Endothelial cell of umbilical vein (primary cell): ENCODE measurements at regions not wholly inside any gene's neighbourhood (a gene's known extent, or its start where the extent isn't known, plus 50 kb on each side); places are given as distances from the start of the nearest gene placed in this dataset.

ENCODE experiments used
- BruUV-seq: library from RNA; stranded (reverse); fragments of 400-500 nt; replicated peaks from 2 replicates; lab custom pipeline; 2021; lab: Mats Ljungman, UMichigan
- CTCF ChIA-PET: fragments of 300-600, 350-600 bp; sonication (Branson Sonifier 250); formaldehyde crosslinking; loops from one replicate; lab custom pipeline; 2021; ENCODE audit warnings: antibody characterized with exemption, inconsistent platforms; lab: Charles Lee
- POLR2A ChIA-PET: fragments of 300-600, 350-600 bp; sonication (Branson Sonifier 250); formaldehyde crosslinking; loops from one replicate; lab custom pipeline; 2021; ENCODE audit warnings: antibody characterized with exemption, inconsistent platforms; lab: Charles Lee
- DNase-seq: peaks from one replicate; pipeline ENCODE4 v3.0.0-alpha.2; 2011; ENCODE audit warnings: low read depth, low spot score
- FAIRE-seq: peaks from 2 replicates; lab custom pipeline; 2011; peaks lifted over from hg19 to GRCh38; lab: Jason Lieb, UNC
- H2AFZ ChIP-seq: 2 replicates; pipeline ENCODE4 v1.6.0; 2012; ENCODE audit warnings: low read depth, low read length, control low read depth, inconsistent platforms
- H3K27ac ChIP-seq: 2 replicates; pipeline ENCODE4 v1.5.1; 2011; ENCODE audit warnings: low read depth, mild to moderate bottlenecking, control low read depth, low read length, moderate library complexity; ENCODE audit not compliant: insufficient read depth
- H3K27me3 ChIP-seq, 2 experiments: 2 replicates each; pipeline versions ENCODE4 v1.6.0 to v1.6.1; 2011; ENCODE audit warnings: low read length in 2 of 2, mixed read lengths in 1 of 2; ENCODE audit not compliant: control insufficient read depth in 2 of 2, insufficient read depth in 2 of 2
- H3K36me3 ChIP-seq, 2 experiments: 2 replicates in 1 of 2; 3 replicates in 1 of 2; pipeline ENCODE4 v1.5.1; 2011; ENCODE audit warnings: low read length in 2 of 2, mild to moderate bottlenecking in 1 of 2, moderate library complexity in 1 of 2; ENCODE audit not compliant: control insufficient read depth in 2 of 2, insufficient read depth in 2 of 2; ENCODE audit errors: extremely low read depth in 1 of 2
- H3K4me1 ChIP-seq: 3 replicates; pipeline ENCODE4 v1.5.1; 2011; ENCODE audit warnings: mild to moderate bottlenecking, low read length; ENCODE audit not compliant: control insufficient read depth, insufficient read depth; ENCODE audit errors: extremely low read depth
- H3K4me2 ChIP-seq: 2 replicates; pipeline ENCODE4 v1.6.1; 2011; ENCODE audit warnings: low read length, control low read depth, mixed read lengths; ENCODE audit not compliant: insufficient read depth
- H3K4me3 ChIP-seq, 3 experiments: fragments of 200-600 bp in 1 of 3; sonication (generic), shearing (Covaris generic) in 1 of 3; replicated peaks in 1 of 3; 2 replicates each; pipeline ENCODE4 v1.5.1; 2011 to 2016; ENCODE audit warnings: control low read depth in 3 of 3, low read length in 3 of 3, mild to moderate bottlenecking in 2 of 3, inconsistent platforms in 1 of 3, low read depth in 1 of 3, moderate library complexity in 1 of 3; ENCODE audit not compliant: insufficient read depth in 1 of 3
- H3K79me2 ChIP-seq: 2 replicates; pipeline ENCODE4 v1.6.0; 2012; ENCODE audit warnings: low read length, inconsistent platforms; ENCODE audit not compliant: control insufficient read depth, insufficient read depth
- H3K9ac ChIP-seq: replicated peaks from 2 replicates; pipeline ENCODE3; 2011; ENCODE audit warnings: low read length, control low read depth; ENCODE audit not compliant: insufficient read depth; ENCODE audit errors: extremely low read depth
- H3K9me1 ChIP-seq: replicated peaks from 3 replicates; pipeline ENCODE4 v1.6.0; 2011; ENCODE audit warnings: mild to moderate bottlenecking, low read length; ENCODE audit not compliant: control insufficient read depth, insufficient read depth; ENCODE audit errors: extremely low read depth
- H3K9me3 ChIP-seq: replicated peaks from 2 replicates; pipeline ENCODE4 v1.5.1; 2012; ENCODE audit warnings: low read length, inconsistent platforms; ENCODE audit not compliant: control insufficient read depth, insufficient read depth
- H4K20me1 ChIP-seq: replicated peaks from 2 replicates; pipeline ENCODE3; 2011; ENCODE audit warnings: mild to moderate bottlenecking, low read length; ENCODE audit not compliant: control insufficient read depth, insufficient read depth; ENCODE audit errors: extremely low read depth
- EZH2 ChIP-seq: IDR thresholded peaks from 2 replicates; pipeline ENCODE4 v1.6.1; 2012; ENCODE audit warnings: borderline replicate concordance, low read depth, mild to moderate bottlenecking, moderate library complexity, low read length, inconsistent platforms; ENCODE audit not compliant: severe bottlenecking
- FOS ChIP-seq: IDR thresholded peaks from 2 replicates; pipeline ENCODE4 v1.6.1; 2011; ENCODE audit warnings: mild to moderate bottlenecking, low read length, moderate library complexity, borderline replicate concordance; ENCODE audit not compliant: insufficient read depth
- GATA2 ChIP-seq: IDR thresholded peaks from 2 replicates; pipeline ENCODE4 v1.7.0; 2011; ENCODE audit warnings: low read depth, mild to moderate bottlenecking, moderate library complexity, mixed read lengths, low read length; ENCODE audit not compliant: insufficient read length, insufficient read depth
- JUN ChIP-seq: IDR thresholded peaks from 2 replicates; pipeline ENCODE4 v1.6.1; 2011; ENCODE audit warnings: borderline replicate concordance, low read depth; ENCODE audit not compliant: insufficient read length, insufficient read depth
- MAX ChIP-seq: IDR thresholded peaks from 2 replicates; pipeline ENCODE4 v1.6.1; 2011; ENCODE audit not compliant: insufficient read depth, insufficient read length
- MYC ChIP-seq: IDR thresholded peaks from one replicate; pipeline ENCODE4 v1.6.1; 2011; ENCODE audit warnings: mild to moderate bottlenecking, low read depth, low read length
- POLR2A ChIP-seq: IDR thresholded peaks from 2 replicates; pipeline ENCODE4 v1.6.1; 2012; ENCODE audit warnings: low read depth, mild to moderate bottlenecking, control low read depth, low read length
- POLR2AphosphoS5 ChIP-seq: IDR thresholded peaks from 2 replicates; pipeline ENCODE4 v1.6.1; 2012; ENCODE audit warnings: low read depth, mild to moderate bottlenecking, control low read depth, low read length, moderate library complexity; ENCODE audit not compliant: insufficient read depth
- dilution Hi-C: fragments of 300-500 bp; cut with MboI; formaldehyde crosslinking; loops from one replicate; pipeline ENCODE4 v1.15.0; 2019; ENCODE audit warnings: low sequenced_read_pairs; ENCODE audit not compliant: extremely low pct_ligation_motif_present
- intact Hi-C: fragments of 100-400 bp; cut with micrococcal nuclease; formaldehyde crosslinking; loops from one replicate; pipeline ENCODE4 v1.10.0; 2022
- TF ChIP-seq, protein P1 (sequence below), 2 donors: IDR thresholded peaks; 1 replicate in 1 of 2; 2 replicates in 1 of 2; pipeline ENCODE4 v1.5.1; 2011; ENCODE audit warnings: low read length in 2 of 2, mild to moderate bottlenecking in 2 of 2, moderate library complexity in 2 of 2, control low read depth in 1 of 2, inconsistent platforms in 1 of 2, low read depth in 1 of 2; ENCODE audit not compliant: insufficient read depth in 1 of 2; ENCODE audit errors: extremely low read depth in 1 of 2

- no peaks in the 10 kb centered on the region for H4K20me1 ChIP-seq
- POLR2A ChIA-PET = no interaction called here
- BruUV-seq = no TSS peak
These were observed 189.4 kb downstream of the CCT6B start for GRCh38 chr17:34771891-34772290.

DNA sequence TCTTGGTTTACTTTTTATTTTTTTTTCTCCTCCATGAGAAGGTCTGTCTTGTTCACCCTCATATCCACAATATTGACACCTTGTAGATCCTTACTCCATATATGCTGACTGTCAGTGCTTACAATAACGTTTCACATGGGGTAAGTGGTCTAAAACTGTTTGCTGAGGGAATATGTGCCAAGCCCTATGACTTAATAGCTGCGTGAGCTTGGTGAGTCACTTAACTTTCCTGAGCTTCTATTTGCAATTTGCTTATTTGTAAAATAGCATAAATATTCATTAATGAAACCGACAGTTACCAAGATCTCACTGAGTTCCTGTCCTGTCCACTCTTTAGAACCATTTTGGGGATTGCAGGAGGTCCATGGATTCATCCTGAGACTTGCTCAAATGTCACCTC lies 190.7 kb downstream of the CCT6B start:
- Histone ChIP-seq H3K9ac (no peak overlapping the region), H3K9me1 (no peaks in the 10 kb centered on the region), H3K4me3 (no peak overlapping the region), H3K27ac (no peak overlapping the region), H3K27me3 (no peaks in the 10 kb centered on the region), H4K20me1 (no peaks in the 10 kb centered on the region), H3K4me2 (no peak overlapping the region), H3K9me3 (no peaks in the 10 kb centered on the region), H3K36me3 (no peaks in the 10 kb centered on the region), H3K4me1 (no peaks in the 10 kb centered on the region), H2AFZ (no peak overlapping the region), H3K79me2 (no peaks in the 10 kb centered on the region)
- no TSS peak for BruUV-seq
- DNase-seq (no peak), FAIRE-seq (no peak)
- intact Hi-C loops (no loop called here), dilution Hi-C loops (no loop called here)
- POLR2A ChIA-PET = no interaction called here
- TF ChIP-seq EZH2 (no peak), POLR2A (no peak), POLR2AphosphoS5 (no peak), GATA2 (no peak), JUN (no peak), MAX (no peak), MYC (no peak), FOS (no peak)
- TF ChIP-seq, protein P1, sequence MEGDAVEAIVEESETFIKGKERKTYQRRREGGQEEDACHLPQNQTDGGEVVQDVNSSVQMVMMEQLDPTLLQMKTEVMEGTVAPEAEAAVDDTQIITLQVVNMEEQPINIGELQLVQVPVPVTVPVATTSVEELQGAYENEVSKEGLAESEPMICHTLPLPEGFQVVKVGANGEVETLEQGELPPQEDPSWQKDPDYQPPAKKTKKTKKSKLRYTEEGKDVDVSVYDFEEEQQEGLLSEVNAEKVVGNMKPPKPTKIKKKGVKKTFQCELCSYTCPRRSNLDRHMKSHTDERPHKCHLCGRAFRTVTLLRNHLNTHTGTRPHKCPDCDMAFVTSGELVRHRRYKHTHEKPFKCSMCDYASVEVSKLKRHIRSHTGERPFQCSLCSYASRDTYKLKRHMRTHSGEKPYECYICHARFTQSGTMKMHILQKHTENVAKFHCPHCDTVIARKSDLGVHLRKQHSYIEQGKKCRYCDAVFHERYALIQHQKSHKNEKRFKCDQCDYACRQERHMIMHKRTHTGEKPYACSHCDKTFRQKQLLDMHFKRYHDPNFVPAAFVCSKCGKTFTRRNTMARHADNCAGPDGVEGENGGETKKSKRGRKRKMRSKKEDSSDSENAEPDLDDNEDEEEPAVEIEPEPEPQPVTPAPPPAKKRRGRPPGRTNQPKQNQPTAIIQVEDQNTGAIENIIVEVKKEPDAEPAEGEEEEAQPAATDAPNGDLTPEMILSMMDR (IDR thresholded peaks at IDR 0.05; ENCODE audit: extremely low read depth in 1 of 2, insufficient read depth in 1 of 2, low read depth in 1 of 2, low read length in 2 of 2) = no peak
- CTCF ChIA-PET = no interaction called here

More at GRCh38 chr17:34771891-34772290, 189.4 kb downstream of the CCT6B start:
- Histone ChIP-seq H3K9ac (no peak overlapping the region), H2AFZ (no peak overlapping the region), H3K36me3 (no peaks in the 10 kb centered on the region), H3K9me3 (no peaks in the 10 kb centered on the region), H3K27me3 (no peaks in the 10 kb centered on the region), H3K27ac (no peak overlapping the region), H3K9me1 (no peaks in the 10 kb centered on the region), H3K4me3 (no peak overlapping the region), H3K79me2 (no peaks in the 10 kb centered on the region), H3K4me1 (no peaks in the 10 kb centered on the region), H3K4me2 (no peak overlapping the region)
- TF ChIP-seq GATA2 = no peak
- TF ChIP-seq MAX = no peak
- TF ChIP-seq FOS = no peak
- TF ChIP-seq POLR2AphosphoS5 = no peak
- dilution Hi-C loops = no loop called here
- CTCF ChIA-PET = no interaction called here
- DNase-seq (no peak), FAIRE-seq (no peak)
- intact Hi-C loops = no loop called here
